ENCODE measurements at regions not wholly inside any gene's neighbourhood (a gene's known extent, or its start where the extent isn't known, plus 50 kb on each side); places are given as distances from the start of the nearest gene placed in this dataset.

DNA sequence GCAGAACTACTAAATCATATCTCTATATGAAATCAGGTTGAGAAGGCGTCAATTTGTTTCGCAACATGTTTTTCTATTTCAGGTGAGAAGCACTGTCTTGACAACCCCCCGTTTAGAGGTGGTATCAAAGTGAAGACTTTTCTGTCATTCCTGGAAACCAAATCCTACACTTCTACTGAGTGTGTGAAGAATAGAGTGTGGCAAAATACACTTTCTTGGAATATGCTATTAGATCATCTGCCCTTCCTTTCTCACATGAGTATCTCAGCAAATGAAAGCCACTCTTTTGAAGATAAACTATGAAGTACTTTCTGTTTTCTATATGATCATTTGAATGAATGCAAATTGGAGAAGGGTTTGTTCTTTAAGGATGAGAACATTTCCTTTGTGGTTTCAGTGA lies 174.0 kb upstream of the FMR1 start:
- Histone ChIP-seq H3K4me3 (no peak overlapping the region), H3K4me1 (no peaks in the 10 kb centered on the region), H3K27ac (no peak overlapping the region), H3K9me3 (no peaks in the 10 kb centered on the region), H3K27me3 (ENCODE audit: low read depth) (no peaks in the 10 kb centered on the region), H3K36me3 (no peaks in the 10 kb centered on the region)
- intact Hi-C loops (cut with DNase I): no loop called here
- DNase-seq: no peak
- TF ChIP-seq, protein P1, sequence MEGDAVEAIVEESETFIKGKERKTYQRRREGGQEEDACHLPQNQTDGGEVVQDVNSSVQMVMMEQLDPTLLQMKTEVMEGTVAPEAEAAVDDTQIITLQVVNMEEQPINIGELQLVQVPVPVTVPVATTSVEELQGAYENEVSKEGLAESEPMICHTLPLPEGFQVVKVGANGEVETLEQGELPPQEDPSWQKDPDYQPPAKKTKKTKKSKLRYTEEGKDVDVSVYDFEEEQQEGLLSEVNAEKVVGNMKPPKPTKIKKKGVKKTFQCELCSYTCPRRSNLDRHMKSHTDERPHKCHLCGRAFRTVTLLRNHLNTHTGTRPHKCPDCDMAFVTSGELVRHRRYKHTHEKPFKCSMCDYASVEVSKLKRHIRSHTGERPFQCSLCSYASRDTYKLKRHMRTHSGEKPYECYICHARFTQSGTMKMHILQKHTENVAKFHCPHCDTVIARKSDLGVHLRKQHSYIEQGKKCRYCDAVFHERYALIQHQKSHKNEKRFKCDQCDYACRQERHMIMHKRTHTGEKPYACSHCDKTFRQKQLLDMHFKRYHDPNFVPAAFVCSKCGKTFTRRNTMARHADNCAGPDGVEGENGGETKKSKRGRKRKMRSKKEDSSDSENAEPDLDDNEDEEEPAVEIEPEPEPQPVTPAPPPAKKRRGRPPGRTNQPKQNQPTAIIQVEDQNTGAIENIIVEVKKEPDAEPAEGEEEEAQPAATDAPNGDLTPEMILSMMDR (IDR thresholded peaks at IDR 0.05): no peak
- no peak for ATAC-seq

DNA sequence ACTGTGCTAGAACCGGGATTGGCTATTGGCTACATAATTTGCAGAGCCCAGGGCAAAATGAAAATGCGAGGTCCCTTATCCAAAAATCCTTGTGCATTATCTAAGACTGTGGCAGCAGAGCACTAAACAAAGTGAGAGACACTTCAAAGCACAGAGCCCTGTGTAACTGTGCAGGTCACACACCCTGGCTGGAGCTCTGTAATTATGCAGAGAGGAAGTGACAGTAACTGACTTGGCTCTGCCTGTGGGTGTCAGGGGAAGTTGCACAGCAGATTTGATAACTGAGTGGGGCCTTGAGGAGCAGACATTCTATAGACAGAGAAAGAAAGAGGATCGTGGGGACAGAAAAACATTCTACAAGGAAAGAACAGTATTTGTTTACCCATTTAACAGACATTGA lies 173.5 kb upstream of the FMR1 start:
- Histone ChIP-seq H3K9me3 (no peaks in the 10 kb centered on the region), H3K27me3 (ENCODE audit: low read depth) (no peaks in the 10 kb centered on the region), H3K36me3 (no peaks in the 10 kb centered on the region), H3K4me3 (no peak overlapping the region), H3K4me1 (no peaks in the 10 kb centered on the region), H3K27ac (no peak overlapping the region)
- DNase-seq: no peak
- TF ChIP-seq, protein P1 (IDR thresholded peaks at IDR 0.05): no peak
- intact Hi-C loops (cut with DNase I): no loop called here
- no peak for ATAC-seq

DNA sequence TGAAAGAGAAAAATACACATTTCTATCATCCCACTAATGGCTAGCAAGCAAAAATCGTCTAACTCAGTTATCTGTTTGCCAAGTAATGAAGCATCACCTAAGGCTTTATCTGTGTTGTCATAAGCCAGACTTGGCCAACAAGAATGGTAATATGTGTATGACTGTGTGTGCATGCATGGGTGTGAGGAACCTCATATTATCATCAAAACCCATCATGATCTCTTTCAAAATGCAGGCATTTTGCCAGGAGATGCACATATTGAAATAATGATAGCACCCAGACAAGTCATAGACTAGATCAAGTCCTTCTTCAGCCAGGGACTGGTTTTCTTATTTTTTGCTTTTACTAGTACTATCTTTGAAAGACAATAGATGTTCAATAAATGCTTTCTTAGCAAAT lies 172.5 kb upstream of the FMR1 start:
- Histone ChIP-seq H3K27ac (no peak overlapping the region), H3K4me1 (no peaks in the 10 kb centered on the region), H3K9me3 (no peaks in the 10 kb centered on the region), H3K36me3 (no peaks in the 10 kb centered on the region), H3K27me3 (ENCODE audit: low read depth) (no peaks in the 10 kb centered on the region), H3K4me3 (no peak overlapping the region)
- intact Hi-C loops (cut with DNase I): no loop called here
- TF ChIP-seq, protein P1 (IDR thresholded peaks at IDR 0.05): no peak
- DNase-seq: no peak
- no peak for ATAC-seq

DNA sequence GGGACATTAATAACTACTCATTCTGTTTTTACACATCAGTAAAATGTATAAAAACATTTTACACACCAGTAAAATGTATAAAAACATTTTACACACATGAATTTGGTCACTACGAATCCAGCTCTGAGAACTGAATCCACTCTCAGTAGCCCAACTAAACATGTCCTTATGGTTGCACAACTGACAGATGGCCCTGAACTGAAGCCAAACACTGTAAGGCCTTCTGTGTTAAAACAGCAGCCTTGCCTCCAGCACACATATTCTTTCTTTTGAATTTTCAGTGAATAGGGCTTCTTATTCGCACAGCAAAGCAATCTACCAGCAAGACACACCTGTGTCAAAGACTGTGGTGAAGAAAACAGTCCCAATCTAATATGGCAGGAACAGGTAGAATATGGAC lies 169.9 kb upstream of the FMR1 start:
- no peaks in the 10 kb centered on the region for H3K9me3 ChIP-seq
- ATAC-seq (no peak), DNase-seq (no peak)
- no peaks in the 10 kb centered on the region for H3K4me1 ChIP-seq
- intact Hi-C loops (cut with DNase I): no loop called here
- TF ChIP-seq, protein P1 (IDR thresholded peaks at IDR 0.05): no peak
- no peaks in the 10 kb centered on the region for H3K36me3 ChIP-seq
- H3K4me3 ChIP-seq: no peak overlapping the region
- no peak overlapping the region for H3K27ac ChIP-seq
- no peaks in the 10 kb centered on the region for H3K27me3 ChIP-seq (ENCODE audit: low read depth)

DNA sequence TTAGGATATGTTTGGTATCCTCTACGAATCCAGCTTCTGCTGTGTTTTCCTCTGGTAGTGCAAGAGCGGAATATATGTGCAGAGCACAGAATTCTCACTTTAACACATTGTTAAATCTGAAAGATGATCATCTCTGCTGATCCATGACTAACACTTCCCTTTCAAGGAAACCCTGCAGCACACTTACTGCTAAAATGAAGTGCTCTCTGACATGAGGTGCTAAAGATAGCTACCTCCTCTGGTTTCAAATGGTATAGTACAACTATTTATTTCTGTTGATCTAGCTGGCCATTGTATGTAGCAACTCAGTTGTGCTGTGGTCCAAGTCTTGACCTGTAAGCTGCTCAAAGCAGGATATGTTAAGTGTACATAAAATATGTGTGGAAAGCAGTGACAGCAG lies 162.4 kb upstream of the FMR1 start:
- no peaks in the 10 kb centered on the region for H3K27me3 ChIP-seq (ENCODE audit: low read depth)
- intact Hi-C loops (cut with DNase I): no loop called here
- H3K9me3 ChIP-seq: no peaks in the 10 kb centered on the region
- DNase-seq (no peak), ATAC-seq (no peak)
- H3K36me3 ChIP-seq: no peaks in the 10 kb centered on the region
- TF ChIP-seq, protein P1 (IDR thresholded peaks at IDR 0.05): no peak
- no peak overlapping the region for H3K4me3 ChIP-seq
- H3K27ac ChIP-seq: no peak overlapping the region
- H3K4me1 ChIP-seq: no peaks in the 10 kb centered on the region

DNA sequence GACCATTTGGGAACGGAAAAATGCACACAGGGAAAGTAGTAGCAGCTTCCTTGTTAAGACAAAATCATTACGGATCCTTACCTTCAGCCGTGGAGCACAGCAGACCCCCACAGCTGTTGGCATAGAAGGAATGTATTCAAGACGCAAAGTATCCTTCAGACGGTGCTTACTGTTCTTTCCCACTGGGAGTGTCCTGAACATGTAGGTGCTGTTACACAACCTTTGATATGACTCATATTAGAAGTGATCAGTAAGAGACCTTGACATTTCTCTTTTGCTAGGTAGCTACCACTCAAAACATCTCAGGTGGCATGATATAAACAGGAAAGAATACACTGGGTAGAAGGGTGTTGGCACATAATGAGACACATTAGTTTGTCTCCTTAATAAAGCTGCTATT lies 154.0 kb upstream of the FMR1 start:
- intact Hi-C loops (cut with DNase I): no loop called here
- TF ChIP-seq, protein P1 (IDR thresholded peaks at IDR 0.05): no peak
- peak; percentile 78 for ATAC-seq
- H3K4me3 ChIP-seq: no peak overlapping the region
- DNase-seq: no peak
- no peaks in the 10 kb centered on the region for H3K4me1 ChIP-seq
- no peaks in the 10 kb centered on the region for H3K36me3 ChIP-seq
- H3K27ac ChIP-seq: no peak overlapping the region
- no peaks in the 10 kb centered on the region for H3K9me3 ChIP-seq
- H3K27me3 ChIP-seq (ENCODE audit: low read depth): no peaks in the 10 kb centered on the region
